ENCODE measurements at regions not wholly inside any gene's neighbourhood (a gene's known extent, or its start where the extent isn't known, plus 50 kb on each side); places are given as distances from the start of the nearest gene placed in this dataset.

- Histone ChIP-seq H3K36me3 (no peaks in the 10 kb centered on the region), H3K4me3 (no peak overlapping the region), H3K27ac (no peak overlapping the region), H3K9me3 (no peaks in the 10 kb centered on the region), H3K4me1 (no peaks in the 10 kb centered on the region), H3K27me3 (no peaks in the 10 kb centered on the region)
- DNase-seq (no peak), ATAC-seq (peak in 3 of 4 donors; percentile 43 to 52 (median 45))
- intact Hi-C loops (cut with DNase I), result loop anchor here in 1 of 2 donors (5.0 kb wide), 1 partner anchor 171 kb away; no protein-coding TSS in a partner anchor
- no peak for TF ChIP-seq POLR2A (IDR thresholded peaks at IDR 0.05)
- TF ChIP-seq CTCF (IDR thresholded peaks at IDR 0.05), result peak; percentile 47 to 66 (median 56)
- WGBS (ENCODE audit: insufficient coverage, low coverage, low lambda C conversion rate, missing lambda C conversion rate), result 23% methylated on average over 5 of the region's 5 CpGs
Measured at GRCh38 chr7:25391295-25391861, 163.1 kb upstream of the NPVF start.

GRCh38 chr7:25391961-25392587 lies 163.8 kb upstream of the NPVF start:
- DNase-seq (no peak), ATAC-seq (no peak)
- H3K27me3 ChIP-seq, result no peaks in the 10 kb centered on the region
- no peaks in the 10 kb centered on the region for H3K9me3 ChIP-seq
- no peak overlapping the region for H3K4me3 ChIP-seq
- intact Hi-C loops (cut with DNase I), result loop anchor here in 1 of 2 donors (5.0 kb wide), 1 partner anchor 170 kb away; no protein-coding TSS in a partner anchor
- no peak overlapping the region for H3K27ac ChIP-seq
- 65% methylated on average over 7 of the region's 7 CpGs for WGBS (ENCODE audit: insufficient coverage, low coverage, low lambda C conversion rate, missing lambda C conversion rate)
- no peaks in the 10 kb centered on the region for H3K4me1 ChIP-seq
- H3K36me3 ChIP-seq, result no peaks in the 10 kb centered on the region
- TF ChIP-seq CTCF (IDR thresholded peaks at IDR 0.05), result no peak
- no peak for TF ChIP-seq POLR2A (IDR thresholded peaks at IDR 0.05)

GRCh38 chr7:25392588-25393338 lies 164.5 kb upstream of the NPVF start:
- Histone ChIP-seq H3K9me3 (no peaks in the 10 kb centered on the region), H3K27me3 (no peaks in the 10 kb centered on the region), H3K4me3 (no peak overlapping the region), H3K27ac (no peak overlapping the region), H3K36me3 (no peaks in the 10 kb centered on the region), H3K4me1 (no peaks in the 10 kb centered on the region)
- TF ChIP-seq CTCF (IDR thresholded peaks at IDR 0.05) (no peak), POLR2A (IDR thresholded peaks at IDR 0.05) (no peak)
- DNase-seq, result no peak
- WGBS (ENCODE audit: insufficient coverage, low coverage, low lambda C conversion rate, missing lambda C conversion rate), result 68% methylated on average over 8 of the region's 10 CpGs
- ATAC-seq, result peak in 1 of 4 donors; percentile 39
- intact Hi-C loops (cut with DNase I), result loop anchor here in 1 of 2 donors (5.0 kb wide), 1 partner anchor 170 kb away; no protein-coding TSS in a partner anchor

GRCh38 chr7:25395976-25396375 lies 167.7 kb upstream of the NPVF start:
- Histone ChIP-seq H3K9me3 (no peaks in the 10 kb centered on the region), H3K27me3 (no peaks in the 10 kb centered on the region), H3K27ac (no peak overlapping the region), H3K4me3 (no peak overlapping the region), H3K36me3 (no peaks in the 10 kb centered on the region), H3K4me1 (no peaks in the 10 kb centered on the region)
- 84% methylated on average over 3 of the region's 5 CpGs for WGBS (ENCODE audit: insufficient coverage, low coverage, low lambda C conversion rate, missing lambda C conversion rate)
- ATAC-seq (no peak), DNase-seq (no peak)
- intact Hi-C loops (cut with DNase I), result loop anchor here in 1 of 2 donors (5.0 kb wide), 1 partner anchor 166 kb away; no protein-coding TSS in a partner anchor
- TF ChIP-seq POLR2A (IDR thresholded peaks at IDR 0.05), result no peak
- TF ChIP-seq CTCF (IDR thresholded peaks at IDR 0.05), result no peak
